NCI-H146 treated with DMSO at 0.1 percent for 48 hours (cell line): ENCODE measurements at regions not wholly inside any gene's neighbourhood (a gene's known extent, or its start where the extent isn't known, plus 50 kb on each side); places are given as distances from the start of the nearest gene placed in this dataset.
"Not testable (repeated sequence)": the region's sequence is repeated elsewhere in the genome, so short reads cannot be mapped to it uniquely, and the experiment has no call there.

Experiments
- DNase-seq: peaks from one replicate; lab custom pipeline; 2025; ENCODE audit not compliant: unreplicated experiment; lab: John Stamatoyannopoulos, UW

DNA sequence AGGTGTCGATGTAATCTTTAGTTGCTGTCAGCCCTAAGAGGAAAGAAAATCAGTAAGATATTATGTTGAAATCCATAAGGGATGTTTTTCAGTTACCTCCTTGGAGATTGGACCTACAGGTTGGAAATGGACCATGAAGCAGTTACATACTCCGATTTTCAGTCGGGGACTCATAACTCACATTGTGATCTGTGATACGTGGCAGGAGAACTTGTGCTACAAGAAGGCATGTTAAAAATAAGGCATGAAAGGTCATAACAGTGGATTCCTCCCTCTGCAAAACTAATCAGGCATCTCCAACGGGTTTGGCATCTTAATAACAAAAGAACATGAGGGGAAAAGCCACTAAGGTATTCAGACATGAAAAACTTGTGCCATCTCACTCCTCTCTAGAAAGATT, 111.2 kb upstream of the CACHD1 start:
- DNase-seq: no peak

DNA sequence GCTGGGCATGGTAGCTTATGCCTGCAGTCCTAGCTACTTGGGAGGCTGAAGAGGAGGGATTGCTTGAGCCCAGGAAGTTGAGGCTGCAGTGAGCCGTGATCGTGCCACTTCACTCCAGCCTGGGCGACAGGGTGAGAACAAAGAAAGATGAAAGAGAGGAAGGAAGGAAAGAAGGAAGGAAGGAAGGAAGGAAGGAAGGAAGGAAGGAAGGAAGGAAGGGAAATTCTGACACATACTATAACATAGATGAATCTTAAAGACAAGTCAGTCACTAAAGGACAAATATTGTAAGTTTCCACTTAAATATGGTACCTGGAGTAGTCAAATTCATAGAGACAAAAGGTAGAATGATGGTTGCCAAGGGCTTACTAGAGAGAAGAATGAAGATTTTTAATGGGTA, 108.0 kb upstream of the CACHD1 start:
- DNase-seq: no peak

DNA sequence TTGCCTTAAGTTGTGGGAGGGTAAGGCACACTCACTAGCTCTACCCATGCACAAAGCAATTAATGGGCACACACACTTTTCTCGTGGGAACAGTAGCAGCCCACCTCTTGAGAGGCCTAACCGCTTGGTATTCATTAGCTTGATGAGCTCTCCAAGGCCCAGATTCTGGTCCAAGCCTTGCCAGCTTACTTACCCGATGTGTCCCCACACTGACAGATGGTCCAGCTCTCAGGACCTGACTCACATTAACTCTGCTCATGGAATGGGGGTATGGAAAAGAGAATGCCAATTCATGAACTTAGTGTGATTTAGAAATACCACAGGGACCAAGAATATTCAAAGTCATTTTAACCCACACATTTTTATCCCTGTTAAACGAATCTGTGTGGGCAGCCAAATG, 106.8 kb upstream of the CACHD1 start:
- DNase-seq: no peak

DNA sequence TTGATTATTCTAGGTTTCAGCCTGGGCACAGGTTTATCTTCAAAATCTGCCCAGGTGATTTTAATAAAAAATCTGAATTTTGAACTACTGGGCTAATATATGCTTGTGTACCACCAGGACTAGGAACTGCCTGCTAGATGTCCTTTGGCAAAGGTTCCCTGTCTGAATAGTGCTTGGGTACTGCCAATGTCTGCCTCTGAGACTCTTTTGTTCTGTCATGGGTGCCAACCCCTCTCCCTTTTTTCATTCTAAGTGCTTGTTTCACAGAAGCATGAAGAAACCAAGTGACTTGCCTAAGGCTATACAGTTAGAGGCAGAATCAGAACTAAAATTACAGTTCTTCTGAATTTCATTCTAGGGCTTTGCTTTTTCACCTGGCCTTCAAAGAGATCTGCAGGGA, 106.3 kb upstream of the CACHD1 start:
- no peak for DNase-seq

DNA sequence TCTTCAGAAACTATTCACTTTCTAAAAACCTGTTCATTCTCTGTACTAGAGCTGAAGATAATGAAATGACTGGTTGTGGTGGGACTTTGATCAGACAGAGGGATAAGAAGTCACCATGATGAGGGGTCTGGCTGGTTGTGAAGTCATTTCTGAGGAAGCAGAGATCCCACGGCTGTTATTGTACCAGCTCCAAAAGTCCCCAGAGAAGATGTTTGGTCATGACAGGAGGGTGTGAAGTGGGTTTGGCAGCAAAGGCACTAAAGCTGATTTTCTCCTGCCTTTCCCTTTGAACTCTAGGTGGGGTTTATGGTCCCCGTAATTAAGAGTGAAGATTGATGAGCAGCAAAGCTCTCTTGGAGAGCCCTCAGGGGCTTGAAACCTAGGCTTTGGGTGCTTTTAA, 103.1 kb upstream of the CACHD1 start:
- DNase-seq: no peak

DNA sequence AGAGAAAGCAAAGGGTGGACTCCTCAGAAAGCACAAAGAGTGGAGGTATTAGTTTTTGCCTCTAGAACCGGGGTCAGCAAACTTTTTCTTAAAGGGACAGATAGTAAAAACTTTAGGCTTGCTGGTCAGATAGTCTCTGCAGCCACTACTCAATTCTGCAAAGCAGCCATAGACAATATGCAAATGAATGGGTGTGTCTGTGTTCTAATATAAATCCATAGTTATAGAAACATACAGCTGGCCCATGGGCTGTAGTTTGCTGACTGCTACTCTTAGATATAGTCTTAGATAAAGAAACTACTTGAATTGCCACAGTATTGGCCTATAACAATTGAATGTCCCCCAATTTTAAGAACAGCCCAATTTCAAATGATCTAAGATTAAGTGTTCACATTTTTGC, 101.6 kb upstream of the CACHD1 start:
- no peak for DNase-seq

DNA sequence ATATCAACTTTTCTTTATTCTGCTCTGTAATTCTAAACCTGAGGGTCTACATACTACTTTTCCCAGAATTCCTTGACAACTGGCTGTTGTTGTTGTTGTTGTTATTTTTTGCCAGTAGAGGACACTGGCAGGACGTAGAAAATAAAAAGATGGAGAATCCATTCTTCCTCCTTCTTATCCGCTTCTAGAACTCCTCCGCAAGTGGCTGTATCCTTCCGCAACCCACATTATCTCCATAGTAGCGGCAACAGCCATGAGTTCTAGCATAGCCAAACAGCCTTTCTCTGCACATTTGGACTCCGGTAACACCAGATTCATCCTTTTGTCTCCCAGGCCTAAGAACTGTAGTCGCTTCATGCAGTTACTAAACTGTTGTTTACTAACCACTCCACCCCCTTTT, 91.1 kb upstream of the CACHD1 start:
- DNase-seq: no peak

DNA sequence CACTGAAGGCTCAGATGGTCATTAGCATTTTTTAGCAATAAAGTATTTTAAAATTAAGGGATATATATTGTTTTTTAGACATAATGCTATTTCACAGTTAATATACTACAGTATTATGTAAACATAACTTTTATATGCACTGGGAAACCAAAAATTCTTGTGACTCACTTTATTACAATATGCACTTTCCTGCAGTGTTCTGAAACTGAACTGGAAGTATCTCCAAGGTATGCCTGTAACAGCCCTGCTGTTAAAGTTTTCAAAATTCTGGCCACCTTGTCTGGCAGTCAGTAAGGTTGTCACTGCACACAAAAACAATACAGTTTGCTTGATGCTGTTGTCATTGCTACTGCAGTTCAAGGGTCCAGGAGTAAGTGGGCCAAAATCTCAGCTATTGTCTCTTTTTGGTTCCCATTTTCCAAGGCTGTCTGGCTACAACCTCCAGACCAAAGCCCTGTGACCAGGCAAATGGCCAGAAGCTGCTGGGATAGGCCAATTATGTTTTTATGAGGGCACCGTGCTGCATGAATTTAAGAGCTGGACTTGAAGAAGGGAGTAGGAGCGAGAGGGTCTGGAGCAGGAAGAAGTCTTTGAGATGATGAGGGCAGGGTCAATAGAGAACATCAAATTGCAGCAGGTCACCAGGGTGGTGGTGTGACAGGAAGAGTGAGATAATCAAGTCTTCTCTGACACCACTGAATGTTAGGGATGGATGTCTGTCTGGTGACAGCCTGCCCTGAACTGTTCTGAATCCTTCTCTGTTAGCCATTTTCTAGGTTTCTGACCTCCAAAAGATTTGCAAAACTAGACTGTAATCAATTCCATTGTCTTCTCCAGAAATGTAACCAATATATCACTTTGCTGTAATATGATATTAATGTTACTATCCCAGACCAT, 82.3 kb upstream of the CACHD1 start:
- DNase-seq: no peak

DNA sequence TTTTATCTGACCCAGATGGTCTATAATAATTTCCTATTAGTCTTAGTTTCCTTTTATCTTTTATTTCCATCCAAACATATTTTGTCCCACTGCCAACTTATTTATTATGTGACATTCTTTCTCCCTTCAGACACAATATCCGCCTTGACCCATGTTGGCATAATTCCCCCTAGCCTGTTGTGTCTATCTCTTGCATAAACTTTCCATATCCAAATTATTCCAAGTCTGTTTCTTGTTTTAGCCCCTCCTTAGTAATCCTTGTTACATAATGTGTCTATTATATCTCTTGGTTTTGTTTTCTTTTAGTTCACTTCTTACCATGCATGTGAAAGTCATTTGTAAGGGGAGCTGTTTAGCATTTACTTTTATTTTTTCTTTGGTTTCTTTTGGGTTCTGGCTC, 81.6 kb upstream of the CACHD1 start:
- DNase-seq: no peak

DNA sequence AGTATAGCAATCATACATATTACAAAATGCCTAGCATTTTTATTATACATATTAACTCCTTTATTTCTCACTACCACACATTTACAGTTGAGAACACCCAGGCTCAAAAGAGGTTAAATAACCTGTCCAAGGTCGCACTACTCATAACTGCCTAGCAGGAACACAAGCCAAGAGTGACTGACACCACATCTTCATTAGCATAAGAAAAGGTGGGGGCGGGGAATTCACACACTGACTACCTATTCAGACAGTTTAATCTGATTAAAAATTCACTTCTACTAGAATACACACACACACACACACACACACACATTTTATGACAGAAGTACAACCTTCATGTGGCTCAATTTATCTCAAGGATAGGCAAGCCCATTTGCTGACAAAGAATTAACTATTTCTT, 77.8 kb upstream of the CACHD1 start:
- no peak for DNase-seq

DNA sequence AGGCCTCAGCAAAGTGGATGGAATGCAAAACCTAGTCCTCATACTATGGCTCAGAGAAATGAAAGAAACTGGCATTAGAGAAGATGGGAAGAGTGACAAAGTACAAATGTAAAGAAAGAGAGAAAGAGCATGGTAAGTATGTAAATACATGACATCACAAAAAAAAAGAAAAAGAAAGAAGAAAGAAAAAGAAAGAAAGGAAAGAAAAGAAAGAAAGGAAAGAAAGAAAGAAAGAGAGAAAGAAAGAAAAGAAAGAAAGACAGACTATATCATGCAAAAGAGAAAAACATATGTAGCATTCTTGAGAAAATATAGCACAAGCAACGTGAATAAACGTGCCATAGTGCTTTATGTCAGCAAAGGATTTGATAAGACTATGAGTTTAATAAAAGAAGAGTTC, 76.1 kb upstream of the CACHD1 start:
- DNase-seq: no peak

DNA sequence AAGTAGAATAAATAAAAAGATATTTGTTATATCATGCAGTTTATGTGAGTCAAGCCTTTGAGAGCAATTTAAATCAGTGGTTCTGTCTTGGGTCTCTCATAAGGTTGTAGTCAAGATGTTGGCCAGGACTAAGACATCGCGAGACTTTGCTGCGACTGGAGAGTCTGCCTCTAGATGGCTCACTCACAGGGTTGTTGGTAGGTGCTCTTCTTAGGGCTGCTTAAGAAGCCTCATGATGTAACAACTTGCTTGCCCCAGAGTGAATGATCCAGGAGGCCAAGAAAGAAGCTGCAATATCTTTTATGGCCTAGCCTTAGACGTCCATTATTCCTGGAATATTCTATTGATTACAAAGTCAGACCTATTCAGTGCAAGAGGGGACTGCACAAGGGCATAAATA, 73.1 kb upstream of the CACHD1 start:
- no peak for DNase-seq

DNA sequence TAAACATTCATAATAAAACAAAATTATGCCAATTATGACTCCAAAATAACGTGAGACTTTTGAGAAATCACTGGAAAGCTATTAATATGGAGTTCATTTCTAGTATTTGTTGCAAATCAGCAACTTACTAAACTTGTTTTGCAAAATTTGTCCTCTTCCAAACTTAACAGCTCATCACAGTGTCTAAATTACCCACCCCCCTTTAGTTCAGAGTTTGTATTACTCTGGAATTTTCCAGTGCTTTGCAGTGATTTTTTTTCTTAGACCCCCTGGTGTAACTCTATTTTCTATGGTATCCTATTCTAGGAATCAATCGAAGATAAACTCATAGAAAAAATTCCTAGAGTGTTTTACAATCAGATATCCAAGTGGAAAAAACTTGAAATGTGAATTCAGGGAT, 72.4 kb upstream of the CACHD1 start:
- no peak for DNase-seq

DNA sequence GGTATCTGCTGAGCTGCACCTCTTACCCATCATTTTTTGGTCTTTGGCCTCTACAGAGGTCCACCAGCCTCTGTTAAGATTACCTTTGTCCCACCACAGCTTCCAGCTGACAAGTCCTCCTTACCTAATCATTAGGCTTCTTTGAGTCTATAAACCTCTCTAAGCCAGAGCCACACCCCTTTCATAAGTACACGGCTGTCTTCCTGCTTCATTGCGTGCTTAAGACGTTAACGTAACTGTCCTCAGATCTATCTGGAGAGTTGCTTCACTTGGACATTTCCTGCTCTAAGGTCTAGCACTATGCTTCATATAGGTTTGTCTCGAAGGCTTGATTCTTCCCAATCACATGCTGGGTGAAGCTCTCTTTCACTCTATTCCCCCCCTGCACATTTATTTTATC, 71.0 kb upstream of the CACHD1 start:
- DNase-seq: no peak

DNA sequence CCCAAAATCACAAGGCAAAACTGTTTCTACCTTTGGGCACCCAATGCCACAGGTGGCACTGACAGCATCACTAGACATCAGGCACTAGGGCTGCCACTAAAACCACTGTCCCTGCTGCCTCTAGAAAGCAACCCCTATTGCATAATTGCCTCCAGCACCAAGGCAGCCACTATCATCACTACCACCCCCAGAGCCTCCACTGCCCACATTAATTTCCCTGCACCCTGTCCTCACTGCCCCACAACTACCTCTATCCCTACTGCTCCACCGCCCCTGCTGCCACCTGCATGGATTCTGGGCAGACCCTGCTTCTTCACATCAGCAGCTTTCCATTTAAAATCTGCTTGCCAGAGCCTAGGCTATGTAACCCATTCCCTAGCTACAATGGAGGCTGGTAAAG, 68.6 kb upstream of the CACHD1 start:
- no peak for DNase-seq

DNA sequence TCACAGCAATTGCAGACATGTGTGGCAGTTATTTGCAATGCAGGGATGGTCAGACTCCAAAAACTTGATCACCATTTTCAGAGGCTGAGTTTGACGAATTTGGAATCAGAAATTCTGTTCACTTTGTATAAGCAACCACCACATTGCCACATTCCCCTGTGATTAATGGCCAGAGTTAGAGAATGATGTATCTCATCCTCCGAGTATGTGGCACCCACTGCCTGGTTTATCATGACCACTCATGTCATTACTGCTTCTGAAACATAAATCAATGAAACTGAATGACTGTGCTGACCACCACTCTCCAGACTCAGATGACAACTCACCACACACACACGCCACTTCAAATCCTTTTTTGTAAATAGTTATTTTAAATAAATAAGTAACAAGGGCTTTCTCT, 66.6 kb upstream of the CACHD1 start:
- DNase-seq: no peak

DNA sequence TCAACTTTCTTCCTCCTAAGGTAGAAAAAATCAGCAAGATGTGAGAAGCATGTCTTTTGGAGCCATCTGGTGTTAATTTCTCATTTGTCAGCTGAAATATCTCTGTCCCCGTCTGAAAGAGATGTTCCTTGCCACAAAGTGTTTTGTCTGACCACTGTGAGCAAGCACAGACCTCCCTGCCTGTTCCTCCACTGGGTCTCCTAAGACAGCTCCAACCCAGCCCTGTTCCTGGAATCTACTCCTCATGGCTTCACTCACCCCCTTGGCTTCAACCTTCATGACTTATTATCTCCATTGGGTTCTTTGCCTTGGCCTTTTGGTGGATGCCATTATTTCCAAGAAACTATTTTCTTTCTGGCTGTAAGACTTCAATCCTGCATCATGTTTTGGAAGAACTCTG, 65.7 kb upstream of the CACHD1 start:
- DNase-seq: no peak

DNA sequence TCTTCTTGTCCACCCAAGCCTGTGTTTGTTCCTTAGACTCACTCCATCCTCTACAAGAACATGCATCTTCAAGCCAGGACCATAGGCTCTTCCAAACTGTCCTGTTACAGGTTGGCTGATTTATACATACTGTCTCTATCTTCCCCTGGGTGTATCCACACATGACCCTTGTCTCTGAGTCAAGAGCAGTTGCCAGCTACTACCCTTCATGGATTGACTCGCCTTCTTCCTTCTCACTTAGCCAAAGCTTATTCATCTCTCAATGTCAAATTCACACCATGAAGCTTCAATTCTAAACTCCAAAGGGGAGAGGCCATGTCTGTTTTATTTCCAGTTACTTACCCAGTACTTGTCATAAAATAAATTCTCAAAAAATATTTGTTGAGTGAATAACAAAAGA, 64.1 kb upstream of the CACHD1 start:
- no peak for DNase-seq

DNA sequence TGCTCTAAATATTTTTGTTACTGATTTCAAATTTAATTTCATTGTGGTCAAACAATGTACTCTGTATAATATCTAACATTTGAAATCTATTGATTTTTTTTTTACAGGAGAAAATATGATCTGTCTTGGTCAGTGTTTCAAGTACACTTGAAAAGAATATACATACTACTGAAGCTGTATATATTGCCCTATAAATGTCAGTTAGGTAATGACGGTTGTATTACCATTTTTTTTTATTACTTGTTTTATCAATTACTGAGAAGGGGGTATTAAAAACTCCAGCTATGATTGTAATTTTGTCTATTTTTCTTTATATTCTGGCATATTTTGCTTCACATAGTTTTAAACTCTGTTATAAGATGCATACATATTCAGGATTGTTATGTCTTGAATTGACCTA, 59.7 kb upstream of the CACHD1 start:
- no peak for DNase-seq

DNA sequence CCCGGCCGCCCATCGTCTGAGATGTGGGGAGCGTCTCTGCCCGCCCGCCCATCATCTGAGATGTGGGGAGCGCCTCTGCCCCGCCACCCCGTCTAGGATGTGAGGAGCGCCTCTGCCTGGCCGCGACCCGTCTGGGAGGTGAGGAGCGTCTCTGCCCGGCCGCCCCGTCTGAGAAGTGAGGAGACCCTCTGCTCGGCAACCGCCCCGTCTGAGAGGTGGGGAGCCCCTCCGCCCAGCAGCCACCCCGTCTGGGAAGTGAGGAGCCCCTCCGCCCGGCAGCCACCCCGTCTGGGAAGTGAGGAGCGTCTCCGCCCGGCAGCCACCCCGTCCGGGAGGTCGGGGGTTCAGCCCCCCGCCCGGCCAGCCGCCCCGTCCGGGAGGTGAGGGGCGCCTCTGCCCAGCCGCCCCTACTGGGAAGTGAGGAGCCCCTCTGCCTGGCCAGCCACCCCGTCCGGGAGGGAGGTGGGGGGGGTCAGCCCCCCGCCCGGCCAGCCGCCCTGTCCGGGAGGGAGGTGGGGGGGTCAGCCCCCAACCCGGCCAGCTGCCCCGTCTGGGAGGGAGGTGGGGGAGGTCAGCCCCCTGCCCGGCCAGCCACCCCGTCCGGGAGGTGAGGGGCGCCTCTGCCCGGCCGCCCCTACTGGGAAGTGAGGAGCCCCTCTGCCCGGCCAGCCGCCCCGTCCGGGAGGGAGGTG, 54.9 kb upstream of the CACHD1 start:
- DNase-seq: not testable (repeated sequence)

DNA sequence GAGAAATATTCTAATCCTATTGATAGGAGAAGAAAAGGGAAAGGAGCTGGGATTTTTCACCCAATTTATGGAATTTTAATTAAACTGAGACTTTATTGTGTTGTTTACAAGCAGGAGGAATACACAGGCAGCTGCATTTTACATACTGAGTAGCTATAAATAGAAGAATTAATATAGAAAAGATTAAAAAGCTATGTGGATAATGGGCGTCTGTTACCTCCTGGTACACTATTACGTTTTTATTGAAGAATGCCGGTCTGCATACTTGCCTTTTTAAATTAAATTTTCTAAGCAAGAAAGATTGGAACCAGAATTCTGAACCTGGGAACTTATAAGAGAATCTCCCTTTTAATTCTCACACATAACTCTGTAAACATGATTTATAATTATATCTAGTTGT, 52.1 kb upstream of the CACHD1 start:
- DNase-seq: no peak
